Embryonic facial prominence (tissue), 1 donor: ENCODE measurements at regions not wholly inside any gene's neighbourhood (a gene's known extent, or its start where the extent isn't known, plus 50 kb on each side); places are given as distances from the start of the nearest gene placed in this dataset.

ENCODE experiments used
- DNase-seq: peaks from one replicate; pipeline ENCODE4 v3.0.0-alpha.2; 2016; ENCODE audit errors: extremely low spot score

GRCh38 chr9:119003882-119004617, 365.2 kb downstream of the BRINP1 start:
- DNase-seq = no peak

- DNase-seq = no peak
Observed at GRCh38 chr9:119004618-119004990, 364.6 kb downstream of the BRINP1 start.

- no peak for DNase-seq
Observed at GRCh38 chr9:119005162-119005561, 364.1 kb downstream of the BRINP1 start.

GRCh38 chr9:119009249-119009648, 360.0 kb downstream of the BRINP1 start:
- DNase-seq = no peak

- no peak for DNase-seq
Observed at GRCh38 chr9:119020284-119020683, 349.0 kb downstream of the BRINP1 start.

- no peak for DNase-seq
Observed at GRCh38 chr9:119020730-119021333, 348.4 kb downstream of the BRINP1 start.

GRCh38 chr9:119026120-119026519, 343.1 kb downstream of the BRINP1 start:
- DNase-seq = no peak

GRCh38 chr9:119027901-119028699, 341.1 kb downstream of the BRINP1 start:
- no peak for DNase-seq

GRCh38 chr9:119029886-119030285, 339.3 kb downstream of the BRINP1 start:
- DNase-seq = no peak

- no peak for DNase-seq
Observed at GRCh38 chr9:119033596-119033995, 335.6 kb downstream of the BRINP1 start.

GRCh38 chr9:119036969-119037368, 332.3 kb downstream of the BRINP1 start:
- no peak for DNase-seq

GRCh38 chr9:119043996-119044395, 325.2 kb downstream of the BRINP1 start:
- no peak for DNase-seq

GRCh38 chr9:119044806-119045205, 324.4 kb downstream of the BRINP1 start:
- no peak for DNase-seq

- DNase-seq = no peak
Observed at GRCh38 chr9:119047513-119048307, 321.5 kb downstream of the BRINP1 start.

GRCh38 chr9:119050281-119050680, 319.0 kb downstream of the BRINP1 start:
- no peak for DNase-seq

GRCh38 chr9:119052339-119053030, 316.8 kb downstream of the BRINP1 start:
- DNase-seq = no peak

GRCh38 chr9:119053070-119053469, 316.2 kb downstream of the BRINP1 start:
- DNase-seq = no peak

GRCh38 chr9:119060629-119061385, 308.4 kb downstream of the BRINP1 start:
- DNase-seq = no peak

- DNase-seq = no peak
Observed at GRCh38 chr9:119071636-119072035, 297.6 kb downstream of the BRINP1 start.

- no peak for DNase-seq
Observed at GRCh38 chr9:119074017-119074416, 295.2 kb downstream of the BRINP1 start.

- DNase-seq = no peak
Observed at GRCh38 chr9:119078015-119078414, 291.2 kb downstream of the BRINP1 start.
